ENCODE measurements at regions not wholly inside any gene's neighbourhood (a gene's known extent, or its start where the extent isn't known, plus 50 kb on each side); places are given as distances from the start of the nearest gene placed in this dataset.
"Not testable (repeated sequence)": the region's sequence is repeated elsewhere in the genome, so short reads cannot be mapped to it uniquely, and the experiment has no call there.

DNA sequence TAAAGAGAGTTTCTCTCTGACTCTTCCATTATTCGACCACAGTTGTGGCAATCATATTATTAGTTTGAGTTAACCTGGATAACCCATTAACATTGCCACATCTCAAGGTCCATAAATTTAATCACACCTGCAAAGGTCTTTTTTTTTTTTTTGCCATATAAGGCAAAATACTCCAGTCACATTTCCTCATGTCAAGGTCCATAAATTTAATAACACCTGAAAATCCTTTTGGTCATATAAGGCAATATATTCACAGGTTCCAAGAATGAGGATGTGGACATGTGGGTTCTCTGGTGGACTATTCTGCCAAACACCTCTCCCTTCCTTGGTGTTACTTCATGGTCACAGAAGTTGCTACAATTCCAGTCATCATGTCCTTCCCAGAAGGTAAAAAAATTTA is 213.5 kb upstream of the COX7C start:
- DNase-seq (ENCODE audit: low read depth in 2 of 2) = no peak

DNA sequence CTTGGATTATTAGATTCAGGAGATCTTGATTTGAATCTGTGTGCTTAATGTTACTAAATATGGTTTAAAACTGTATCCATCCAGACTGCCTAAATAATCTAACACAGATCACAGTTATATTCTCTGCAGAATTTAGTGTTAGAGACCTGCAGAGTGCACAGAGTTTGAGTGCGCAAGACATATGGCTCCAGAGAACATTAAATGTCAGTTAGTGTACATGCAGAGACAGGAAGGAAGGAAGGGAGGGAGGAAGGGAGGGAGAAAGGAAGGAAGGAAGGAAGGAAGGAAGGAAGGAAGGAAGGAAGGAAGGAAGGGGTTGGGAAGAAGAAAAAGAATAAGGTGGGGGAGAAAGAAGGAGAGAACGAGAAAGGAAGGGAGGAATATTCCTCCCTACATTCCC is 210.0 kb upstream of the COX7C start:
- no peak for DNase-seq (ENCODE audit: low read depth in 2 of 2)

DNA sequence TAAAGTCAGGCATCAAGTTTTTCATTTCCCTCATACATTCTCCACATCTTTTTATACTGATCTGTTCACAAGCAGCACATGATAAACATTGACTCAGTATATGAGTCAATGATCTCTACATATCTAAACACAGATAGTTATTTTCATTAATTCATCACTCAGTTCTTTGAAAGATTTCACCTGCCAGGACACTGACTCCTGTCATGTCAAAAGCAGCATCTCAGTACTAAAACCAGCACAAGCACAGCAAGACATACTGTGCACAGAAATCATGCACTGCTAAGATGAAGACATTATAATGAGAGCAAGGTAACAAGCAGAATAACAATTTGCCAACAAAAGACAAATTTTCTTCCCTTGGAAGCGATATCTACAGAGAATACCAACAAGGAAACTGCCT is 206.1 kb upstream of the COX7C start:
- no peak for DNase-seq (ENCODE audit: low read depth in 2 of 2)

DNA sequence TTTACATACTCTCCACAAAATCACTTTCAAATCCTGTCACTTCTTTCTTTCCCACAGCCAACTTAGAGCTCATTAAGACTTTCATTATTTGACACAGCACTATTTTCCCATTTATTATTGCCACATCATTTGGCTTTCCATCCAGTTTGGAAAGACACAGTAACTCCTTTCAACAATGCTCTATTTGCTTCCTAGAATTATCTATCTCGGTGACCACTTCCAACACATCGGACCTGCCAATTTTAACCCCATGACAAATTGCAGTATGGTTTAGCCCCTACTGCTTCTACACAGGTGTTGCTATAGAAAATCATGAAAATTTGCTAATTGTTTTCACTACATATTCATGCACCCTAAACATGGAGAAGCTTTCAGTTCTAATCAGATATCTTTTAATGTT is 190.6 kb upstream of the COX7C start:
- no peak for DNase-seq (ENCODE audit: low read depth in 2 of 2)

DNA sequence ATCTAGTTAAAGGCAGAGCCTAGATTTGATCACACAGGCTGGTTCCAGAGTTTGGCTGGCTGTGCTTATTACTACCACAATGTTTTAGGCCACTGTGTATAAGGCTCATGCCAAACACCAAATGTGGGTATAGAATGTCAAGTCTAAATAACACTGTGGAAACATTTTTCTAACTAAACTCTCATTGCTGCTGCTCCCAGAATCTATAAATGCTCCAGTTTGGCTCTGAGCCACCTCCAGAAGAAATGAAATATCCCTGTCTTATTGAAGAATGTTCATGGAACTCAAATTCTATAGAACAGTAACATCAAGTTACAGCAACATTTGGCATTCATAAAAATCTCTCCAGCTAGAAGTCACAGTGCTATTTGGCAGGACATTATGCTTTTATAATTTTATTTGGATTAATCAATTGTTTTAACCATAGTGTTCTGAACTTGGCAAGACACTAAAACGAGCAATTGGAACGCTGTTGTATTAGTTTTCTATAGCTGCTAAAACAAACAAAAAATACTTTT is 178.1 kb upstream of the COX7C start:
- DNase-seq (ENCODE audit: low read depth in 2 of 2) = no peak

DNA sequence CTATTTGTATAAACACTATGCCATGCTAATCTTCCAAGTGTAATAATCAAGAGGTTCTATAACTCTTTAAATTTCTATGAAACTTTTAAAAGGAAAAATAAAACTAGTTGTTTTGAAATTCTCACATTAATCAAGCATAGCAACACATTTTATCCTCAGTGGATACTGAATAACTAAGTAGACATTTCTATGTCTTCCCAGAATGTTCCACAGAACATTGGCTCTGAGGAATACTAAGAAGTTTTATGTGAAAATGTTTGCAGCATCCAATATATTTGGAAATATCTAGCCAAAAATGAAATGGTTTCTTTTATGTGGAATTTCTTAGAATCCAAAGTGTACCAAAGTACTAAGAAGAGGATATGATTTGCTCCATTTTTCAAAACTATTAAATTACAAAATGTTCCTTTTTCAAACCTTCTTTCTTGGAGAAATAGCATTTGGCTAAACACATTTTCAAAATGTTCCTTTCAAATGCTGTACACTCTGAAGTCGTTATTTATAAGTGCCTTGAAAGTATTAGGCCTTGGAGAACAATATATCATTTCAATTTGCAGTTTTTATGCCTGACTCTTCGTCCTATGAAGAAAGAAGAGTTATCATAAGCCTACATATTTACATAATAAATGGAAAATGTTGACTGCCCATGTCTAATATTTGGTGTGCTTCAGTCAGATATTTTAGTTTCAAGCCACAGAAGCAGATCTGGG is 175.6 kb upstream of the COX7C start:
- DNase-seq (ENCODE audit: low read depth in 2 of 2) = no peak

DNA sequence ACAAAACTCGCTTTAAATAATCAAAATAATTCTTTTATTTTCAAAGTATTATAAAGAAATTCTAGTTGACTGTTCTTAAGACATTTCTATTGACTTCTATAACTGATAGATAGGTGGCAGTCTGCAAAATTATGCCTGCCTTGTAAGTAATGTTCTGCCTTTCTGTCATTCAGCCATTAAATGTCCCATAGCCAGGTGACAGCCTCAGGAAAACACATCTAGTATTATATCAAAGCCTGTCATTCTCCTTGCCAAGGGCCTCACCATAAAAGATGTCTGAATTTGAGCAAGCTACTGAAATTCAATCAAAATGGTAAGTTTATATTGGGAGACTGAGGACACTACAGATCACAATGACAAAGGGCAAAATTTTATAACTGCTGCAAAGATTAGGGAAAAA is 170.4 kb upstream of the COX7C start:
- DNase-seq (ENCODE audit: low read depth in 2 of 2) = no peak

DNA sequence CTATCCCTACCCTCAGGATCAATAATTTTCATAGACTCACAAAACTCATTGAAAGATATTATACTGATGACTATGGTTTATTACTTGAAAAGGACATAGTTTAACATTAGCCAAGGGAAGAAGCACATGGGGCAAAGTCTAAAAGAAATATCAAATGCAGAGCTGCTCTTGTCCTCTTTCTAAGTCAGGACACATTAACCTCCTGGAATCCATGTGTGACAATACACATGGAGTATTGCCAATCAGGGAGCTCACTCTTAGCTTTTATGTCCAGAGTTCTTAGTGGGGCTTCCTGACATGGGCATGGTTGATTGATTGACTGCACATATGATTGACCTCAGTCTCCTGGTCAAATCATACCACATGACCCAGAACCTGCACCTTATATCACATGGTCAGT is 165.5 kb upstream of the COX7C start:
- no peak for DNase-seq (ENCODE audit: low read depth in 2 of 2)

DNA sequence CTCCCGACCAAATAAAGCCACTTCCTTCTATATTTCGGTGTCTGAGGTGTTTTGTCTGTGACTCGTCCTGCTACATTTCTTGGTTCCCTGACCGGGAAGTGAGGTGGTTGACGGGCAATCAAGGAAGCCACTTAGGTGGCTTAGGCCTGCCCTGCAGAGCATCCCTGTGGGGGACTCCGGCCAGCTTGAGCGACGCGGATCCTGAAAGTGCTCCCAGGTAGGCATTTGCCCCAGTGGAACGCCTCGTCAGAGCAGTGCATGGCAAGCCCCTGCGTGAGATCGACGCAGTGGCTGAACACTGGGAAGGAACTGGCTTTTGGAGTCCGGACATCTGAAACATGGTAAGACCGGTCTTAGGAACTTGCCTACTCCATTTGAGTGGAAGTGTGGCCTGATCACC is 157.2 kb upstream of the COX7C start:
- DNase-seq (ENCODE audit: low read depth in 2 of 2) = no peak

DNA sequence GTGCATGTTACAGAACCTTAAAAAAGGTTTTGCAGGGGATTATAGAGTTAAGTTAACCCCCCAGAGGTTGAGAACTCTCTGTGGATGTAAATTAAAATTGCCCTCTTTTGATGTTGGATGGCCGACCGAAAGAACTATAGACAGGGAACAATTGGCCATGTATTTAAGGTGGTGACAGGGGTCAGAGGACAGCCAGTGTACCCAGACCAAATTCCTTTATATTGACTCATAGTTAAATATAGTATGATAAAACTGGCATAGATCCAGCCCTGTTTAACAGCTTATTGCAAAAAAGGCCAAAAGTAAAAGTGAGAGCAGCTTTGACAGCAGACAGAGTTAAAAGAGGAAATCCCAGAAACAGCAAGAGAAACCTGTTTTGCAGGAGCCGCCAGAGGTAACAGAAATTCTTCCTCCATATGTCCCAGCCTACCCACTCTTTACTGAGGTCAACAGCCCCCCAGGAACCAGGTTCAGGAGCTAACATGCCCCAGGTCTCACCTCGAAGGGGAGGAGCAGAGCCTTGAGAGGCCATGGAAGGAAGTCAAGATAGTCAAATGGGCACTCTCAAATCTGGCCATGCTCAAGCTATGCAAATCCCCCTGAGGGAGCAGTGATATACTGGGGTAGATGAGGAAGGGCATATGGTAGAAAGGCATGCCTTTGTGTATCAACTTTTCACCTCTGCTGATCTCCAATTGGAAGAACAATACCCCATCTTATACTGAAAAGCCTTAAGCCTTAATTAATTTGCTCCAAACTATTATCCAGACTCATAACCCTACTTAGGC is 156.4 kb upstream of the COX7C start:
- no peak for DNase-seq (ENCODE audit: low read depth in 2 of 2)

DNA sequence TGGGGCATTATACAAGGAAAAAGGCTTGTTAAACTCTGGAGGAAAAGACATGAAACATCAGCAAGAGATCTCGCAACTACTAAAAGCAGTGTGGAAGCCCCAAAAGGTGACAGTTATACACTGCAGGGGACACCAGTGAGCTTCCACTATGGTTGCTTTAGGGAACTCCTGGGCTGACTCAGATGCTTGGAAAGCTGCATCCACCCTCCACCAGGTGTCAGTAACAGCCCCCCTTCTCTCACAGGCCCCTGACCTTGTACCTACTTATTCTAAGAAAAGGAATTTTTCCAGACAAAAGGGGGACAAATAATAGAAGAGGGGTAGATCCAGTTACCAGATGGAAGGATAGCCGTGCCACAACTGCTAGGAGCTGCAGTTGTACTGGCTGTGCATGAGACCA is 154.4 kb upstream of the COX7C start:
- no peak for DNase-seq (ENCODE audit: low read depth in 2 of 2)

DNA sequence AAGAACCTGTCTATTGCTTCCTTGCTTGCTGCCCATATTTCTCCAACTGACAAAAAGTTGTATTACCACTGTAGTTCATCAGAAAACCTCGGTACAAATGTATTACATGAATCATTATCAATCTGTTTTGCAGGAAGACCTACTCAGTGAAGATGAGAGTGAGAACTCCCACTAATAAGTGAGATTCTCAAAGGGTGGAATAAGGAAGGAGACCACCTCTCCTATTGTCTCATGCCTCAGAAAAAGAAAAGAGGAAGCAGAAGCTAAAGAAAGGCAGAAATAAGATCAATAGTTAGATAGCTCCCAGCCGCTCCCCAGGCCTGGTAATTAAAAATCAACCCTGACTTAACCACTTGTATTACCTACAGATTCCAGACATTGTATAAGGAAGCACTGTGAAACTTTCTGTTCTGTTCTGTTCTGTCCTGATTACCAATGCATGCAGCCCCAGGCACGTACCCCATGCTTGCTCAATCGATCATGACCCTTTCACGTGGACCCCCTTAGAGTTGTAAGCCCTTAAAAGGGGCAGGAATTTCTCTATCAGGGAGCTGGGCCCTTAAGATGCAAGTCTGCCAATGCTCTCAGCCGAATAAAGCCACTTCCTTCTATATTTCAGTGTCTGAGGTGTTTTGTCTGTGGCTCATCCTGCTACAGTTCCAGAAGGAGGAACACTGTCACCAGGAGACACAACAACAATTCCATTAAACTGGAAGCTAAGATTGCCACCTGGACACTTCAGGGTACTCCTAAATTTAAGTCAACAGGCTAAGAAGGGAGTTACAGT is 152.5 kb upstream of the COX7C start:
- no peak for DNase-seq (ENCODE audit: low read depth in 2 of 2)

DNA sequence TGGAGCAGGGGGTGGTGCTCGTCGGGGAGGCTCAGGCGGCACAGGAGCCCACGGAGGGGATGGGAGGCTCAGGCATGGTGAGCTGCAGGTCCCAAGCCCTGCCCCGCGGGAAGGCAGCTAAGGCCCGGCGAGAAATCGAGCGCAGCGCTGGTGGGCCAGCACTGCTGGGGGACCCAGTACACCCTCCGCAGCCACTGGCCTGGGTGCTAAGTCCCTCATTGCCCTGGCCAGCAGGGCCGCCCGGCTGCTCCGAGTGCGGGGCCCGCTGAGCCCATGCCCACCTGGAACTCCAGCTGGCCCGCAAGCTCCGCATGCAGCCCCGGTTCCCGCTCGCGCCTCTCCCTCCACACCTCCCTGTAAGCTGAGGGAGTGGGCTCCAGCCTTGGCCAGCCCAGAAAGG is 151.0 kb upstream of the COX7C start:
- not testable (repeated sequence) for DNase-seq (ENCODE audit: low read depth in 2 of 2)

DNA sequence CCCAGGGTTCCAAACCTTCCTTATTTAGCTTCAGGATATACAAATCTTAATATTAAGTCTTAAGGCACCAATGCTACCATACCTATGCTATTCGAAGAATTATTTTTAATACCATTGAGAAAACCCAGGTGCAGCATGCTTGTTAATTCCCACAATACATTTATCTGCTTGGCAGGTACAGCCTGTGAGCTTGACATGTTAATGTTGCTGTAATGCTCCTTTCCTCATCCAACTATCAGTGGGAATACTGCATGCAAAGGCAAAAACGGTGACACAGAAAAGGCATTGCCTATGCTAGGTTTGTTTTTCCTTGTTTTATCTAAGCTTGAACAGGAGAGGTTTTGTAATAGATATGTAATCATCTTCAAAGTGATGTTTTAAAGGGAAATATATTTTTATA is 135.7 kb upstream of the COX7C start:
- no peak for DNase-seq (ENCODE audit: low read depth in 2 of 2)

DNA sequence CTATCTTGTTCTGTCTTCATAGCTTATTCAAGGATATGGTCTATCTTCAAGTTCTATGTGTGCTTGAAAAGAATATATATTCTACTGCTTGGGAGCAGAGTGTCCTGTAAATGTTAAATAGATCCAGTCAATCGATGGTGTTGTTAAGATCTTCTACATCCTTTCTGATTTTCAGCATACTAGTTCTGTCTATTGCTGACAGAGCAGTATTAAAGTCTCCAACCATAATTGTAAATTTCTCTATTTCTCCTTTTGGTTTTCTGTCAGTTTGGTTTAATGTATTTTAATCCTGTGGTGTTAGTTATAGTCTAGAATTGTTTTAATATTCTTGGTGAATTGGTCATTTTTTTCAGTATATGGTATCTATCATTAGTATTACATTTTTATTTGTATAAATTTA is 124.0 kb upstream of the COX7C start:
- no peak for DNase-seq (ENCODE audit: low read depth in 2 of 2)

DNA sequence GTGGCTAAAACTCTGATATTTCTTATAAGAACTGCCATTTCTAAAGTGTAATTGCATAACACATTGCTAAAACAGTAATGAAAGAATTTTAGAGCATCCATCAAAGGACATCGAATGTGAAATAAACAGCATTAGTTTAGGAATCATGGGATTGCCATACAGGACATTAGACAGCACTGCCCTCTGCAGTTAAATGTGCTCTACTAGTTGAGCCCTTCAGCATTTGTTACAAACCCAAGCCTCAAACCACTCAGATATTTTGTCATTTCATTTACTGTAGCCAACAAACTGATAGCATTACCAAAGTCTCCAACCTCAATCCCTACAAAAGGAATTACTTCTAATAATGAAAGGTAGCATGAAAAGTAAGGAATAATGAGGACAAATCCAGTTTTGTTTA is 116.8 kb upstream of the COX7C start:
- DNase-seq (ENCODE audit: low read depth in 2 of 2) = no peak

DNA sequence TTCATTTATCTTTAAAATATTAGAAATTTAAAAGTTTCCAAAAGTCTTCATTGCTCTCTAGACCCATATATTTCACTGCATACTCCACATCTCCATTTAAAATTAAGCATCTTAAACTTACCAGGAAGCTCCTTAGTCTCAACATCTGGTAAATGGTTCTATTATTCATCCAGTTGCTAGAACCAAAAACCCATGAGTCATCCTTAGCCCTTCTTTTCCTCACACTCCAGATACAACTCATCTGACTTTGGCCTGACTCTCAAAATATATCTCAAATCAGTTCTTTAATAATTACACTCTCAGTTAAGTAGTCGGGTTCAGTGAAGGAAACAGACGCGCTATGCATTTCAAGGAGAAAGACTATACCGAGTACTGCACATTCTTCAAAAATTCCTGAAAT is 110.2 kb upstream of the COX7C start:
- no peak for DNase-seq (ENCODE audit: low read depth in 2 of 2)

DNA sequence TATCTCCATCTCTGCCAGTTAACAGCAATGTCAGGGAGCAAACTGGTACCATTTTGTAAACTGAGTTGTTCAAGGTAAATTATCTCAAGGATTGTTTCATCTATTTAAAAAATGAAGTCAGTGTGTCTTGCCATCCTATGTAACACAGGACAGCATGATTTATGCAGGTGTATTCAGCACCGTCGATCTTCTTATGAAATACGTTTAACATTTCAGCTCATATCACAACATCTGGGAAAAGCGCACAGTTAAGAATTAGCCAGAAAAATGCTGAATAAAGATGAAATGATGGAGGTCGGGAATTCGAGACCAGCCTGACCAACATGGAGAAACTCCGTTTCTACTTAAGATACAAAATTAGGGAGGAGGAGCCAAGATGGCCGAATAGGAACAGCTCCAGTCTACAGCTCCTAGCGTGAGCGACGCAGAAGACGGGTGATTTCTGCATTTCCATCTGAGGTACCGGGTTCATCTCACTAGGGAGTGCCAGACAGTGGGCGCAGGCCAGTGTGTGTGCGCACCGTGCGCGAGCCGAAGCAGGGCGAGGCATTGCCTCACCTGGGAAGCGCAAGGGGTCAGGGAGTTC is 107.3 kb upstream of the COX7C start:
- not testable (repeated sequence) for DNase-seq (ENCODE audit: low read depth in 2 of 2)

DNA sequence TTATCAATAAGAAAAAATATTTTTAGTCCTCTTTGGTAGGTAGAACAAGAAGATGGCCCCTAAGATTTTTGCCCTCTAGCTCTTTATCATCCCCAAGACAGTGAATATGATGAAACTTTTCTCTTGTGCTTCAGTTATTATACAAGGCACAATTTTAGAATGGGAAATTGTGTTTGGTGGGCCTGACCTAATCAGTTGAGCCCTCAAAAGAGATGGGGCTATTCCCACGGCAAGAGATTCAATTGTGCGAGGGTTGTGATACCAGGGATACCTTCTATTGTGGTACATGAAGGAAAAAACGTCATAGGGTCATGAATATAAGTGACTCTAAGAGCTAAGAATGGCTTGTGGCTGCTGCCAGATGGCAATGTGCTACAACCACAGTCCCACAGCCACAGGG is 94.0 kb upstream of the COX7C start:
- DNase-seq (ENCODE audit: low read depth in 2 of 2) = no peak

DNA sequence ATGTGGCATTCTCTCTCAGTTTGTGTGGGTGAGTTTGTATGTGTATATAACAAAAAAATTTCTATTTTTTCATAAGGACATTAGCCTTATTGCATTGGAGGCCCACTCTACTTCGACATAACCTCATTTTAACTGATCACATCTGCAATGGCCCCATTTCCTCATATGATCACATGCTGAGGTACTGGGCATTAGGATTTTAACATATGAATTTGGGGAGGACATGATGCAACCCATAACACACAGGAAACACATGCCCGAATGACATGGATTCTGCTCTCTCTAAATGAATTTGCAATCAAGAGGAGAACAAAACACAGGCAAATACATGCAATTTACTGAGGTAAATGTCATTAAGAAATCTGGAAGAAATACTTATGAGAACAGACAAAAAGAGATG is 92.1 kb upstream of the COX7C start:
- DNase-seq (ENCODE audit: low read depth in 2 of 2) = no peak

DNA sequence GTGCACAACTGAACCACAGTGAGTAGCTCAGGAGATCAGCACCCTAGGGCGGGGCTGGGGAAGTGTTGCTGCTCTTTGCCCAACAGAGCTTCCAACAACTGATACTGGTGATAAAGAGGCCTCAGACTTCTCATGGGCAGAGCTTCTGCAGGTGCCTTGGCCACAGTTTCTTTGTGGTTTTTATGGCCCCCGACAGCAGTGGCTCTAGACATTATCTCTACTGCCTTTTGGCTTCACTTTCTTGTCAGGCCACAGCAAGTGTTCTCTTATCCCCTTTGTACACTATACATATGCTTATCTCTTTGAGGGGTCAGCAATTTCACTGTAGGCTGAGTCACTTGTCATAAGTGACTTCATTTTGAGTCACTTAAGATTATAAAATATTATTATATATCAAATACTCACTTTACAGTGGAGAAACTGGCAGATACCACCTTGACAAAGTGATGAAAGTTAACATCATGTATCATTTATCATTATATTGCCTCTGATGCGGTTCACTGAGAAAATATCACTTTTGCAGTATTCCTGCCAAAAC is 90.9 kb upstream of the COX7C start:
- no peak for DNase-seq (ENCODE audit: low read depth in 2 of 2)

DNA sequence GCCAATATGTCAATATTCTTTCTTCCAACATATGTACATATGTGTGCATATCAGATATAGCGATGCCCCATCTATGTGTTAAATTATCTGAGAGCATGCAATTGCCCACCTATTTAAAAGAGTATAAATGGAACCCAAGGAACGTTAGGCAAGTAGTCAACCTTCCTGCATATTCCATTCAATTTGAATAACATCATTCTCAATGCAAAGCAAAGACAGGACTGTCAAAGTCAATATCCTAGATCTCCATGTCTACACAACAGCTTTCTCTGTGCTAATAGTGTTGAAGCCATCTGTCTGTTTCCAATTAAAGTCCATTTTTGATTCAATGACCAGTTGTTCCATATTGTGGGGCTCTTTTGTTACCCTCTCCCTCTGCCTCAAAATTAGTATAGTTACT is 85.3 kb upstream of the COX7C start:
- DNase-seq (ENCODE audit: low read depth in 2 of 2) = no peak

Data from fibroblast of skin of left biceps (primary cell).